Stimulated activated CD4-positive, alpha-beta T cell treated with anti-CD3 and anti-CD28 coated beads, Interleukin-15, amount 100 ng/mL, for 24 hours (primary cell): ENCODE measurements at regions not wholly inside any gene's neighbourhood (a gene's known extent, or its start where the extent isn't known, plus 50 kb on each side); places are given as distances from the start of the nearest gene placed in this dataset.

ENCODE experiments used
- DNase-seq: peaks from one replicate; pipeline ENCODE4 v3.0.0-alpha.2; 2020

GRCh38 chr2:194176134-194176533 lies 1480.9 kb upstream of the SLC39A10 start:
- DNase-seq: no peak

GRCh38 chr2:194166818-194167217 lies 1490.2 kb upstream of the SLC39A10 start:
- DNase-seq: no peak

GRCh38 chr2:194155431-194155830 lies 1501.6 kb upstream of the SLC39A10 start:
- DNase-seq: no peak

GRCh38 chr2:194151231-194151630 lies 1505.8 kb upstream of the SLC39A10 start:
- no peak for DNase-seq

GRCh38 chr2:194135463-194135862 lies 1521.6 kb upstream of the SLC39A10 start:
- no peak for DNase-seq

- DNase-seq: no peak
These were observed 1528.2 kb upstream of the SLC39A10 start for GRCh38 chr2:194128810-194129209.

GRCh38 chr2:194126418-194126817 lies 1530.6 kb upstream of the SLC39A10 start:
- DNase-seq: no peak

- no peak for DNase-seq
These were observed 1540.2 kb upstream of the SLC39A10 start for GRCh38 chr2:194116861-194117260.

- DNase-seq: no peak
These were observed 1551.7 kb upstream of the SLC39A10 start for GRCh38 chr2:194105358-194105757.

- DNase-seq: no peak
These were observed 1552.3 kb upstream of the SLC39A10 start for GRCh38 chr2:194104687-194105086.

GRCh38 chr2:194103941-194104659 lies 1552.9 kb upstream of the SLC39A10 start:
- no peak for DNase-seq

GRCh38 chr2:194102546-194102945 lies 1554.5 kb upstream of the SLC39A10 start:
- no peak for DNase-seq

GRCh38 chr2:194100201-194100600 lies 1556.8 kb upstream of the SLC39A10 start:
- DNase-seq: no peak

GRCh38 chr2:194096402-194096801 lies 1560.6 kb upstream of the SLC39A10 start:
- no peak for DNase-seq

- DNase-seq: no peak
These were observed 1561.7 kb upstream of the SLC39A10 start for GRCh38 chr2:194095359-194095758.

- peak; percentile 1 for DNase-seq
These were observed 1566.6 kb upstream of the SLC39A10 start for GRCh38 chr2:194090251-194090905.

GRCh38 chr2:194087089-194087958 lies 1569.7 kb upstream of the SLC39A10 start:
- DNase-seq: no peak

GRCh38 chr2:194086129-194086528 lies 1570.9 kb upstream of the SLC39A10 start:
- DNase-seq: no peak

- DNase-seq: no peak
These were observed 1577.0 kb upstream of the SLC39A10 start for GRCh38 chr2:194079989-194080388.

GRCh38 chr2:194077366-194077765 lies 1579.7 kb upstream of the SLC39A10 start:
- DNase-seq: no peak

- DNase-seq: no peak
These were observed 1594.6 kb upstream of the SLC39A10 start for GRCh38 chr2:194062401-194062800.

GRCh38 chr2:194060269-194060668 lies 1596.8 kb upstream of the SLC39A10 start:
- DNase-seq: no peak

GRCh38 chr2:194054313-194054712 lies 1602.7 kb upstream of the SLC39A10 start:
- DNase-seq: no peak

- DNase-seq: no peak
These were observed 1612.7 kb upstream of the SLC39A10 start for GRCh38 chr2:194044321-194044720.
